T-helper 1 cell treated with Interleukin-12 subunit alpha and Interleukin-12 subunit beta and Interleukin-4 antibody, amounts not matched to agents 30 μg/mL and 1 μg/mL, for 36 hours (primary cell): ENCODE measurements at regions not wholly inside any gene's neighbourhood (a gene's known extent, or its start where the extent isn't known, plus 50 kb on each side); places are given as distances from the start of the nearest gene placed in this dataset.
"Not testable (repeated sequence)": the region's sequence is repeated elsewhere in the genome, so short reads cannot be mapped to it uniquely, and the experiment has no call there.

ENCODE experiments used
- H3K27ac Mint-ChIP-seq: one replicate; pipeline ENCODE4 v1.8.0; 2021; ENCODE audit warnings: mild to moderate bottlenecking, mixed read lengths
- H3K27me3 Mint-ChIP-seq: one replicate; pipeline ENCODE4 v1.8.0; 2021; ENCODE audit warnings: low read depth, mixed read lengths
- H3K36me3 Mint-ChIP-seq: one replicate; pipeline ENCODE4 v1.8.0; 2021; ENCODE audit warnings: low read depth, mixed read lengths
- H3K4me1 Mint-ChIP-seq: one replicate; pipeline ENCODE4 v1.8.0; 2021; ENCODE audit warnings: low read depth, mixed read lengths
- H3K4me3 Mint-ChIP-seq: one replicate; pipeline ENCODE4 v1.8.0; 2021; ENCODE audit warnings: mild to moderate bottlenecking, moderate library complexity, mixed read lengths
- H3K9me3 Mint-ChIP-seq: one replicate; pipeline ENCODE4 v1.8.0; 2021; ENCODE audit warnings: mixed read lengths

DNA sequence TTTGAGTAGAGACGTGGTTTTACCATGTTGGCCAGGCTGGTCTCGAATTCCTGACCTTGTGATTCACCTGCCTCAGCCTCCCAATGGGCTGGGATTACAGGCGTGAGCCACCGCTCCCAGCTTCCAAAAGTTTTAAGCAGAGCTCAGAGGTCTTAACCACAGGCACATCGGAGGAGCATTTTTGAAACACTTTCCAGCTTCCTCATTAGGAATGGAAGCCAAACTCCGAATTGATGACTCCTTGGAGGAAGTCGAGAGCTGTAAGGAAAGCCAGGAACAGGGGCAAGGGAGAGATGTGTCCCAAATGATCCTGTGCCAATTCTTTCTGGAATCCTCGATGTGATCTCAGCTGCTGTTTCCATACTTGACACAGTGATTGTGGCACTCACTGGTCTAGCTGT is 56.2 kb upstream of the CCZ1B start:
- H3K36me3 Mint-ChIP-seq, H3K9me3 Mint-ChIP-seq, H3K27me3 Mint-ChIP-seq, H3K4me1 Mint-ChIP-seq, H3K4me3 Mint-ChIP-seq, H3K27ac Mint-ChIP-seq: not testable (repeated sequence)

DNA sequence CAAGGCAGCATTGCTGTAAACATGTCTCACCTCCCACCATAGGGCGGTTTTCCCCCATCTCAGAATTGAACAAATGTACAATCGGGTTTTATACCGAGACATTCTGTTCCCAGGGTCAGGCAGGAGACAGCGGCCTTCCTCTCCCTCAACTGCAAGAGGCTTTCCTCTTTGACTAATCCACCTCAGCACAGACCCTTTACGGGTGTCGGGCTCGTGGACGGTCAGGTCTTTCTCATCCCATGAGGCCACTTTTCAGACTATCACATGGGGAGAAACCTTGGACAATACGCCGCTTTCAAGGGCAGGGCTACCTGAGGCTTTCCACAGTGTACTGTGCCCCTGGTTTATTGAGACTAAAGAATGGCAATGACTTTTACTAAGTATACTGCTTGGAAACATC is 57.7 kb upstream of the CCZ1B start:
- not testable (repeated sequence) for H3K4me1 Mint-ChIP-seq, H3K4me3 Mint-ChIP-seq, H3K36me3 Mint-ChIP-seq, H3K9me3 Mint-ChIP-seq, H3K27ac Mint-ChIP-seq, H3K27me3 Mint-ChIP-seq

DNA sequence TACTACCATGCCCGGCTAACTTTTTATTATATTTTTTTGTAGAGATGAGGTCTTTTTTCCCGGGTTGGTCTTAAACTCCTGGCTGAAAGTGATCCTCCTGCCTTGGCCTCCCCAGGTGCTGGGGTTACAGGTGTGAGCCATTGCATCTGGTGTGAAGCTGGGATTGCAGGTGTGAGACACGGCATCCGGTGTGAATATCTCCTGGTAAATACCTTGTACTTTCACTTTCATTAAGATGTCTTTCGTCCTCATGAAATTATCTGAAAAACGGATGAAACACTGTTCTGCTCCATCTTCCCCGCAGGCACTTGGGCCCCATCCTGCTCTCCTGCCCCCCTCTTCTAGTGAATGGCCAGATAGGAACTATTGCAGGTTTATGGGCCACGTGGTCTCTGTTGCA is 60.1 kb upstream of the CCZ1B start:
- Mint-ChIP-seq H3K4me1 (no peaks in the 10 kb centered on the region), H3K4me3 (no peak overlapping the region), H3K36me3 (no peaks in the 10 kb centered on the region), H3K27ac (no peak overlapping the region), H3K9me3 (no peaks in the 10 kb centered on the region), H3K27me3 (no peaks in the 10 kb centered on the region)

DNA sequence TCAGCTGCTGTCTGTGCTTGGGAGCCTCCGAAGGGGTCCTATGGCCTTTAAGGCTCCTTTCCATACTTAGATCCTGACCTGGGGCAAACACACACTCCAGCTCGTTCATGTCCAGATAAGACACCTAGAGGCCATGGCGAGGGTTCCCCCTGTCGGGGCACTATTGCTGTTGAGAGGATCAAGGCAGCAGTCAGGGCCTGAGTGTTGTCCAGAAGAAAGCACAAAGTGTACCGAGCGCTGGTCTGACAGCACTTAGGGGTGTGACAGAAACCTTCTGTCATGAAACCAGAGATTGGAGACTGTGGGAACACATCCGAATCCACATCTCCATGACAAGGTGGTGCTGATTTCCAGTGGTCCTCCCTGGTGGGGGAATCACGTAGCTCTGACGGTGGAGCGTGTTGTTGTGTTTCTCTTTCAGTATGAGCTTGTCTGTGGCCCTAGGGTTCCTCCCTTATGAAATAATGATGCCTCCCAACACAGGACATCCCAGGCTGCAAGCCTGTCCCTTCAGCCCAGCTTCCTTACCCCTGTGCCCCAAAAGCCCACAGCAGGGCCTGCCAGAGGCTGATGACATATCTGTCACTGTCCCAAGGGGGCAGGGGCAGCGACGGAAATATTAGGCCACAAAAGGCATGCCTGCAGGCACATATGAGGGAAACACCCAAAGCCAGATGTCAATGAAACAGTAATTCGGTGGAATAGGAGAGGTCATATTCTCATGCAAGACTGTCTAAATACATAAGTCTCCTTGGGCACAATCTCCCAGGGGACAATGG is 62.4 kb upstream of the CCZ1B start:
- H3K36me3 Mint-ChIP-seq, H3K4me3 Mint-ChIP-seq, H3K27ac Mint-ChIP-seq, H3K27me3 Mint-ChIP-seq, H3K4me1 Mint-ChIP-seq, H3K9me3 Mint-ChIP-seq: not testable (repeated sequence)

DNA sequence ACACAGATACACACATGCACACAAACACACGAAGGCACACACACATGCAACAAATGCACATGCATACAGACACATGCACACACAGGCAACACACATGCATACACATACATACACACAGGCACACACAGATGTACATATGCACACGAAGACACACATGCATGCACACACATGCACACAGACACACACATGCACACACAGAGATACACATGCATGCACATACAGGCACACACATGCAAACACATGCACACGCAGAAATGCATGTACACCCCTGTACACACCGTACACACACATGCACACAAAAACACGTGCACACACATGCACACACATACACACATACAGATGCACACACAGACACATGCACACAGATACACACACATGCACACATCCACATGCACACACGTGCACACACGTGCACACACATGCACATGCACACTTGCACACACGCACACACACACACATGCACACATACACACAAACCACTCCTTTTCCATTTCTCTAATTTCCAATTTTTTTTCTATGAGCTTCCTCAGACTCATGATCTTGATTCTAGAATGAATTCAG is 63.3 kb upstream of the CCZ1B start:
- no peaks in the 10 kb centered on the region for H3K36me3 Mint-ChIP-seq
- H3K4me1 Mint-ChIP-seq, result no peaks in the 10 kb centered on the region
- no peaks in the 10 kb centered on the region for H3K9me3 Mint-ChIP-seq
- H3K4me3 Mint-ChIP-seq, result no peak overlapping the region
- H3K27ac Mint-ChIP-seq, result no peak overlapping the region
- no peaks in the 10 kb centered on the region for H3K27me3 Mint-ChIP-seq

DNA sequence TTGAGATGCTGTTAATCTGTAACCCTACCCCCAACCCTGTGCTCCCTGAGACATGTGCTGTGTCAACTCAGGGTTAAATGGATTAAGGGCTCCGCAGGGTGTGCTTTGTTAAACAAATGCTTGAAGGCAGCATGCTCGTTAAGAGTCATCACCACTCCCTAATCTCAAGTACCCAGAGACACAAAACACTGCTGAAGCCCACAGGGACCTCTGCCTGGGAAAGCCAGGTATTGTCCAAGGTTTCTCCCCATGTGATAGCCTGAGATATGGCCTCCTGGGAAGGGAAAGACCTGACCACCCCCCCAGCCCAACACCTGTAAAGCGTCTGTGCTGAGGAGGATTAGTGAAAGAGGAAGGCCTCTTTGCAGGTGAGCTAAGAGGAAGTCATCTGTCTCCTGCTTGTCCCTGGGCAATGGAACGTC is 76.0 kb upstream of the CCZ1B start:
- not testable (repeated sequence) for H3K27me3 Mint-ChIP-seq, H3K36me3 Mint-ChIP-seq, H3K27ac Mint-ChIP-seq, H3K9me3 Mint-ChIP-seq, H3K4me3 Mint-ChIP-seq, H3K4me1 Mint-ChIP-seq

DNA sequence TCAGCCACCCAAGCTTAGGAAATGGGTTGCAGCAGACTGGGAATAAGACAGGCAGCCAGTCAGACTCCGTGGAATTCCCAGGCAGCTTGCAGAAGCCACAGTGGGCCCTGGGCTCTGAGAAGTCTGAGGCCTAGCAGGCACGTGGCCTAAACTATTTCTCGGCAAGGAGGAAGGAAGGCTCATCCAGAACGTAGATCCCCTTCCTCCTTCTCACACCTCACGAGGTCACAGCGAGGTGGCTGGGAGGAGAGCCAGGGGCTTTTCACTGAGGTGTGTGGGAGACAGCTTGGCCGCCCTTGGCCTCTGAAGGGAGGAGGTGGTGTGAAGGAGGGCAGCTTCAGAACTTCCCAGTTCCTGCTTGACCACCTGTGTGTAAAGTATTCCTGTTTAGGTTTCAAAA is 77.2 kb upstream of the CCZ1B start:
- H3K4me1 Mint-ChIP-seq, H3K4me3 Mint-ChIP-seq, H3K9me3 Mint-ChIP-seq, H3K27ac Mint-ChIP-seq, H3K27me3 Mint-ChIP-seq, H3K36me3 Mint-ChIP-seq: not testable (repeated sequence)

DNA sequence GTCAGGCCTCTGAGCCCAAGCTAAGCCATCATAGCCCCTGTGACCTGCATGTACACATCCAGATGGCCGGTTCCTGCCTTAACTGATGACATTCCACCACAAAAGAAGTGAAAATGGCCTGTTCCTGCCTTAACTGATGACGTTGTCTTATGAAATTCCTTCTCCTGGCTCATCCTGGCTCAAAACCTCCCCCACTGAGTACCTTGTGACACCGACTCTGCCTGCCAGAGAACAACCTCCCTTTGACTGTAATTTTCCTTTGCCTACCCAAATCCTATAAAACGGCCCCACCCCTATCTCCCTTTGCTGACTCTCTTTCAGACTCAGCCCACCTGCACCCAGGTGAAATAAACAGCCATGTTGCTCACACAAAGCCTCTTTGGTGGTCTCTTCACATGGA is 77.7 kb upstream of the CCZ1B start:
- not testable (repeated sequence) for H3K9me3 Mint-ChIP-seq, H3K27me3 Mint-ChIP-seq, H3K27ac Mint-ChIP-seq, H3K4me1 Mint-ChIP-seq, H3K4me3 Mint-ChIP-seq, H3K36me3 Mint-ChIP-seq

DNA sequence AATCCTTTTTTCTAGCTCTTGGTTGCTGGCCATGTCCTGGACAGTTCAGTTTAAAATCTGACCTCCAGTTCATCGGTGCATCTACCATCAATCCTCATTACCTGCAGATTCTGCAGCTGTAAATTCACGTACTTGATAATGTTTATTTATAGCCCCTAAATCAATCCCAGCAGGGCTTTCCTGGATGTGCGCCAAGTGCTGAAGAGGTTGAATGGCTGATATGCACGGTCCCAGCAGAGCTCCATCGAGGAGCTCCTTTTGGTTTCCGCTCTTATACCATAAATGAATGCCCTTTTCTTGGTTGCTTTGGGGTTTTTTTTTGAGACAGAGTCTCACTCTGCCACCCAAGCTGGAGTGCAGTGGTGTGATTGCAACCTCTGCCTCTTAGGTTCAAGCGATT is 91.2 kb upstream of the CCZ1B start:
- H3K27ac Mint-ChIP-seq, result no peak overlapping the region
- H3K27me3 Mint-ChIP-seq, result peaks cover 5% of the 10 kb centered on the region
- H3K9me3 Mint-ChIP-seq, result no peaks in the 10 kb centered on the region
- no peaks in the 10 kb centered on the region for H3K36me3 Mint-ChIP-seq
- H3K4me3 Mint-ChIP-seq, result no peak overlapping the region
- H3K4me1 Mint-ChIP-seq, result no peaks in the 10 kb centered on the region

DNA sequence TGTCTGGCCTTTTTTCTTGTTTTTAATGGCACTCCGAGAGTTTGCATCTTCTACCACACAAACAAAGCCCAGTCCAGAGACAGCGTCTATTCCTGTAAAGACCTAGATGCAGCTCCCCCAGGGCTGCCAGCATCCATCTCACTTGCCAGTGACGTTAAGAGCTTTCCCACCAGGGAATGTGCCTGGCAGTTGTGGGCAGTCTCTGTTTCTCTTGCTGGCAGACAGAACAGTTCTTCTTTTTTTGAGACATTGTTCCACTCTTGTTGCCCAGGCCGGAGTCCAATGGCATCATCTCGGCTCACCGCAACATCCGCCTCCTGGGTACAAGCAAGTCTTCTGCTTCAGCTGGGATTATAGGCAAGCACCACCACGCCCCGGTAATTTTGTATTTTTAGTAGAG is 93.1 kb upstream of the CCZ1B start:
- not testable (repeated sequence) for H3K4me1 Mint-ChIP-seq, H3K27ac Mint-ChIP-seq, H3K27me3 Mint-ChIP-seq, H3K36me3 Mint-ChIP-seq, H3K4me3 Mint-ChIP-seq, H3K9me3 Mint-ChIP-seq

DNA sequence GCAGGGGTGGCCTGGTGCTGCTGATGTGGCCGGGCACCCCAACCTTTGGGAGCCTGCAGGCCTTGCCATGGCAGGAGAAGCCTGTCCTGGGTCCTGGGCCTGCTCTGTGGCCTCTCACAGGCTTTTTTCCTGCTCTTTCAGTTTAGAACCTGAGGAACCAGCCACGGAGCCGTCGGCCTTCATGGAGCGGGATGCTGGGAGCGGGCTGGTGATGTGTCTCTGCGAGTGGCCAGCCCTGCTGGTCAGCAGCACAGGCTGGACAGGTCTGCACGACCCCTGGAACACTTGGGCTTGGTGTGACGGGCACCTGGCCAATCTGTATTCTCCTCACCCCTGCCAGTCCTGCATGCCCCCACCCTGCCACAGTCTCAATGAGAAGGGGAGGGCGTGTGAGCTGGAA is 98.4 kb upstream of the CCZ1B start:
- not testable (repeated sequence) for H3K9me3 Mint-ChIP-seq, H3K27ac Mint-ChIP-seq, H3K27me3 Mint-ChIP-seq, H3K4me1 Mint-ChIP-seq, H3K4me3 Mint-ChIP-seq, H3K36me3 Mint-ChIP-seq

DNA sequence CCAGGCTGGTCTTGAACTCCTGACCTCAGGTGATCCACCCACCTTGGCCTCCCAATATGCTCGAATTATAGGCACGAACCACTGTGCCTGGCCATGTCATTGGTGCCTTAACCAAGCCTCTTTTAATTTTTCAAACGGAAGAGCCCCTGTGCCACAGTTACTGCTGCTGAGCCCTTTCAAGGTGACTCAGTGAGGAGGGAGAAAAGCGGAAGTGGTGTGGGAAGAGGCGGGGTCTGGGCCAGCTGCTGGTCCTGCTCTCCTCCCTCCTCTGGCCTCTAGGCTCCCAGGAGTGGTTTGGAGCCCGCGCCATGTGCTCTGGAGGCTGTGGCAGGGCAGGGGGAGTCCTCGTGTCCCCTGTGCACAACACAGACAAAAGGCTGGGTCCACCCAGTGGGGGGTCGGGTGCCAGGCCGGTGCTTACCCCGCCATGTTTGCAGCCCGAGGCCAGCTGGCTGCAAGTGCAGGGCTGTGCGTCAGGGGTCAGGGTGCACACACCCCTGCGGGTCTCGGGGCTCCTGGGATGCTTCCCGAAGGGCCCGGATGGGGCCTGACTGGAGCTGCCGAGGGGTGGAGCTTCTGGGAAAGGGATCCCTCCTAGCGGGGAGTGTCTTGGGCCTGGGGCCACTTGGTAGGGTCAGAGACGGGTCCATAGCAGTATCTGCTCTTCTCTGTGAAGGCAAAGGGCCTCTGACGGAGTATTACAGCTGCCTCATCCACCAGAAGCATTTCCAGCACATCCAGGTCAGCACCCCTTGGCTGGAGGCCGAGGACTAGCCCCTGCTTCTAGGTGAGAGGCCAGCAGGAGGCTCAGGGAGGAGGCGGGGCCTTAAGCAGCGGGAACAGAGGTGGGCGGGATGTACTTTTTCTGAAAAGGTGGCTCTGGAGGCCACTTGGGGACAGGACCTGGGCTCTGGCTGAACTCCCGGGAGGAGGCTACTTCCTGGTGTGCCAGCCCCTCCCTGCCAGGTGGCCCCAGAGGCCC is 100.4 kb upstream of the CCZ1B start:
- not testable (repeated sequence) for H3K9me3 Mint-ChIP-seq, H3K4me1 Mint-ChIP-seq, H3K36me3 Mint-ChIP-seq, H3K4me3 Mint-ChIP-seq, H3K27me3 Mint-ChIP-seq, H3K27ac Mint-ChIP-seq

DNA sequence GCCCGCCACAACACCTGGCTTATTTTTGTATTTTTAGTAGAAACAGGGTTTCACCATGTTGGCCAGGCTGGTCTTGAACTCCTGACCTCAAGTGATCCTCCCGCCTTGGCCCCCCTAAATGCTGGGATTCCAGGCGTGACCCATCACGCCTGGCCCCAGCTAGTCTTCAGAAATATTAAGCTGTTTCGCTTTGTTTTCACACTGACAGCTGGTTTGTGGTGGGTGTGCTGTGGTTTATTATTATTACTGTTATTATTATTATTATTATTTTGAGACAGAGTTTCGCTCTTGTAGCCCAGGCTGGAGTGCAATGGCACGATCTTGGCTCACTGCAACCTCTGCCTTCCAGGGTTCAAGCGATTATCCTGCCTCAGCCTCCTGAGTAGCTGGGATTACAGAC is 101.6 kb upstream of the CCZ1B start:
- H3K27ac Mint-ChIP-seq, H3K36me3 Mint-ChIP-seq, H3K27me3 Mint-ChIP-seq, H3K4me3 Mint-ChIP-seq, H3K9me3 Mint-ChIP-seq, H3K4me1 Mint-ChIP-seq: not testable (repeated sequence)

DNA sequence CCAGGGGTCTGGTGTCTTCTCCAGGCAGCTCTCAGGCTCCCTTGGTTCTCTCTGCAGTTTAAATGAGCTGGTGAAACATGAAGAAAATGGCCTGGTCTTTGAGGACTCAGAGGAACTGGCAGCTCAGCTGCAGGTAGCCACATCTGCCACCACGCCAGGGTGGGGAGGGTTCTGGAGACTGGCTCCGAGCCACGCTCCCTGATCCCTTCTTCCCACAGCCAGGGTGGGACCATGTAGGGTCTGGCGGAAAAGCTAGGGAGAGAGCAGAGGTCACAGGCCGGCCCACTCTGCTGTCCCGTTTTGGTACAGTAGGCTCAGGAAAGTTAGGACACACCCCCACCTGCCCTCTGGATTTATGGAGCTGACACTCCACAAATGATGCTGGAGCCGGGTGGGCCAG is 103.5 kb upstream of the CCZ1B start:
- H3K36me3 Mint-ChIP-seq, H3K4me1 Mint-ChIP-seq, H3K9me3 Mint-ChIP-seq, H3K27ac Mint-ChIP-seq, H3K4me3 Mint-ChIP-seq, H3K27me3 Mint-ChIP-seq: not testable (repeated sequence)

DNA sequence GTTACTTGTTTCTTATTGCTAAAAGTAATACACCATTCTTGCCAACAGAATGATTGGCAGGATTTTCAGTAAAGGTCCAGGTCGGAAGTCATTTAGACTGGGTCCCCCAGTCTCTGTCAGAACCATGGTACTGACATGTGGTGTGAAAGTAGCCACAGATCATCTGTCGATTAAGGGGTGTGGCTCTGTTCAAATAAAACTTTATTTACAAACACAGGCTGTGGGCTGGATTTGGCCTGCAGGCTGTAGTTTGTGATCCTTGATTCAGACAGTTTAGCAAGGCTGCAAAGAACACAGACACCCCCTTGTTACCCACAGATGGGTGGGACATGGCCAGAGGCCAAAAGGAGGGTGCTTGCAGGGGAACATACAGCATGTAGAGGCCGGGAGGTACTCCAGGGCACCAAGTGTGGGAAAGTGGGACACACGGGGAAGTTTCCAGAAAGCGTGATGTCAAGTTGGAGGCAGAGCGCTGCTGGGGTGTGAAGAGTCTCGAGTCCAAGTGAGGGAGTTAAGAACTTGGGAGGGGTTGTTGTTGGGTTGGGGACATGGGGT is 104.1 kb upstream of the CCZ1B start:
- H3K27me3 Mint-ChIP-seq, H3K36me3 Mint-ChIP-seq, H3K27ac Mint-ChIP-seq, H3K4me1 Mint-ChIP-seq, H3K4me3 Mint-ChIP-seq, H3K9me3 Mint-ChIP-seq: not testable (repeated sequence)
